ENCODE measurements at regions not wholly inside any gene's neighbourhood (a gene's known extent, or its start where the extent isn't known, plus 50 kb on each side); places are given as distances from the start of the nearest gene placed in this dataset.
"Not testable (repeated sequence)": the region's sequence is repeated elsewhere in the genome, so short reads cannot be mapped to it uniquely, and the experiment has no call there.

- peak in 2 of 4 experiments; percentile 29 to 46 for DNase-seq
Measured at GRCh38 chr6:119533603-119534279, 184.2 kb upstream of the MAN1A1 start.

GRCh38 chr6:119527231-119527578 is 177.6 kb upstream of the MAN1A1 start:
- no peak for DNase-seq

DNA sequence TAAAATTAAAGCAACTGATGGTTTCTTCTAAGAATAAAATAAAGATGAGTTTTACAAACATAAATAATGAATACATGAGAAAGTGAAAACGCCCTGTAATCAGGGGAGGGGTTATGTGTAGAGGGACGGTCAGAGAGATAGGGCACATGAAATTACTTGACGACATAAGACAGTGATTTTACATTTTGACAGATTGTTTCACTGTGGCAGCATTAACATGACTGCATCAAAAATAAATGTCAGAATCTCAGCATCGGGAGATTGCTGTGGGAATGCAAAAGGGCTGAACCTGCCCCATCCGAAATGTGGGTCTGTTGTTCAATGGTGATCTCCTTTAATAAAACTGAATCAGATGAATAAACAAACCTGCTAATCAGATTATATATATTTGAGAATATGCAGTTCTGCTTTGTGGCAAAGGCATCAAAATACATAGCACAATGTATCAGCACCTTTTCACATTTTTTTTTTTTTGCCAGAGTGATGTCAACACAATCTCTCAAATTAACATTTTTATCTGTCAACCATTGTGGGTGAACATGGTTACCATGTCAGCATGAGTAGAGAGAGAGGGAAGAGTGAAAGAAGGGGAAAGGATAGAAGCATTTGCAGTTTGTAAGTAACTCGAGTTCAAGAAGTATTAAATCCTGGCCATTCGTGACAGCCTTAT is 177.1 kb upstream of the MAN1A1 start:
- DNase-seq: no peak

DNA sequence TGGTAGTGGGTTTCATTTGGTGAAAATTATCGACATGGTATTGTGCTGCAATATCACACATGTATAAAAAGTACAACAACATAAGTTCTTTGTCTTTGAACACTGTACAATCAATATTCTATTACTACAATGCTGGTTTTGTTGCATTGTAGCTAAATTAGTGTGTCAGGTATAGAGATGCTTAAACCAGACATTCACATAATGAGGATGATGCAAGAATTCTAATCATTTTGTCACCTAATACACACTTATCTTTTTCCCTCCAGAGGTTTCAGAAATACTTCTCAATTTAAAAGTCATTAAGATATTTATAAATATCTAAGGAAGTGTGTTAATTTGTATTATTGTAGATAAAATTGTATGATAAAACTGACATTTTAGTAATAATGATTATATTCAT is 174.8 kb upstream of the MAN1A1 start:
- no peak for DNase-seq

GRCh38 chr6:119523556-119523955 is 174.0 kb upstream of the MAN1A1 start:
- DNase-seq: no peak

GRCh38 chr6:119521251-119521650 is 171.7 kb upstream of the MAN1A1 start:
- DNase-seq: no peak

DNA sequence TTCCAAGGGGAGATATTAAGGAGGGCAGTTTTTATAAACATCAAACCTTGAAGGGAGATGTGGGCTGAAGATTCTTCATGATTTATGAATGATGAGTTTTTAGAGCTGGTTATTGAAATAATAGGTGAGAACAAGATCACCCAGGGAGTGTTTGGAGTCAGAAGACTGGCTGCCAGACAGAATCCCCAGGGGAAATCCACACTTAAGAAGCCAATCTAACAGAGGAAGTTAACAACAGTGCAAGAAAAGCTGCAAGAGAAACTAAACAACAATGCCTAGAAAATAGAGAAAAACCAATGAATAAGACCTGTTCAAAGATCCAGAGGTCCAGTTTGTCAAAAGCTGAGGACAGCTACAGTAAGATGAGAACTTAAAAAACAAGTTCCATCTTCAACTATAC is 167.9 kb upstream of the MAN1A1 start:
- peak in 1 of 4 experiments; percentile 5 for DNase-seq

DNA sequence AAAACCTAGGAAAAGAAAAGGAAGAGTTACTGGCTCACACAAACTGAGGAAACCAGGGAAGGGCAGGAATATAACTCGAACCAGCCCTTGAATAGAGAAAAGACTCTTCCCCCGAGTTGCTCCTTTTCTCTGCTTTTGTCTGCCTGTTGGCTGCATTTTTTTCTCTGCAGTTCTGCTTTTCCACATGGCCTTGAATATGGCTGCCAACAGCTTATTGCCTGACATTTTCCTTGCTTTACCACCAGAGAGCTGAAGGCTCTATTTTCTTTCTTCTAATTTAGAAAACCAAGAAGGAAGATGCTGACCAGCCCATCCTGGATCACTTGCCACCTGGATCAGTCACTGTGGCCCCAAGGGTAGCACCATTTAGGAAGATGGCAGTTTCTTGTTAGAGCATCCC is 164.8 kb upstream of the MAN1A1 start:
- no peak for DNase-seq

GRCh38 chr6:119511024-119511423 is 161.5 kb upstream of the MAN1A1 start:
- DNase-seq: no peak

DNA sequence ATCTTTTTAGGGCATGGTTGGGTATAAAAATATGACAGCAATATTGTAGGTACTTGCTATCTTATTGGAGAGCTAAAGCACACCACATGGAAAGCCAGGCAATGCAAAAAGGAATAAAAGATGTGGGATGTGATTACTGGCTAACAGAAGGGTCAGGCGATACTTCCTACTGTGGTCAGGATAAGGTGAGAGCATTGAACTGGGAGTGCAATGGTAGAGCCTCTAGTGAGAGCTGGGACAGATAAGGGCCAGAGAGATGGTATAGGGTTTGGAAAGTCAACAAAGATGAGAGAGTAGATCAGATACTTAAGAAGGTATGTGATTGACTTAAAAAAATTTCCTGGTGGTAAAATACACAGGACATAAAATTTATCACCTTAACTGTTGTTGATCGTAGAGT is 160.7 kb upstream of the MAN1A1 start:
- DNase-seq: no peak

DNA sequence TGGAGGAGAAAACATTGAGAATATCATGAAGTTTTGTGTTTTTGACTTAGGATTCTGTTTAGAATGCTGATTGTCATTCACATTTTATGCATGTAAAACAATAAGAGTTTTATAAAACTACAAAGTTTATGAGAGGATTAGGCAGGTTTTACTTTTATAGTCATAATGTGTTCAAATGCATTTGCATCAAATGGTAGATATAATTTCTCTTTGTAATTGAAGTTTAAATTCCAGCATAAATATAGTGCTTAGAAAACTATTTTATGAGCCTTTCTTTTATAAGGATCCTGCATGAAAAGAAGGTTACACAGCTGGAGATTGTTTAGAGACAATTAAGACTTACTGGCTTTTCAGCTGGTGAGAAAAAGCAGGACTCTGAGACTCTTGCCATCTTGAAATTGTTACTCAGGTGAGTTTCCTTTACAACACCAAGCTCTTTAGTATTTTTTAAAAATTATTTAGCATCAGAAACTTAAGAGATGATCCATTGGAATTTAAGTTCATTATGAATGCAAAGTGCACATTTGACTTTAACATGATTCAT is 157.1 kb upstream of the MAN1A1 start:
- DNase-seq: no peak

GRCh38 chr6:119501798-119502483 is 152.4 kb upstream of the MAN1A1 start:
- DNase-seq: peak; percentile 1 to 27 (median 16)

- no peak for DNase-seq
Measured at GRCh38 chr6:119499797-119500196, 150.2 kb upstream of the MAN1A1 start.

DNA sequence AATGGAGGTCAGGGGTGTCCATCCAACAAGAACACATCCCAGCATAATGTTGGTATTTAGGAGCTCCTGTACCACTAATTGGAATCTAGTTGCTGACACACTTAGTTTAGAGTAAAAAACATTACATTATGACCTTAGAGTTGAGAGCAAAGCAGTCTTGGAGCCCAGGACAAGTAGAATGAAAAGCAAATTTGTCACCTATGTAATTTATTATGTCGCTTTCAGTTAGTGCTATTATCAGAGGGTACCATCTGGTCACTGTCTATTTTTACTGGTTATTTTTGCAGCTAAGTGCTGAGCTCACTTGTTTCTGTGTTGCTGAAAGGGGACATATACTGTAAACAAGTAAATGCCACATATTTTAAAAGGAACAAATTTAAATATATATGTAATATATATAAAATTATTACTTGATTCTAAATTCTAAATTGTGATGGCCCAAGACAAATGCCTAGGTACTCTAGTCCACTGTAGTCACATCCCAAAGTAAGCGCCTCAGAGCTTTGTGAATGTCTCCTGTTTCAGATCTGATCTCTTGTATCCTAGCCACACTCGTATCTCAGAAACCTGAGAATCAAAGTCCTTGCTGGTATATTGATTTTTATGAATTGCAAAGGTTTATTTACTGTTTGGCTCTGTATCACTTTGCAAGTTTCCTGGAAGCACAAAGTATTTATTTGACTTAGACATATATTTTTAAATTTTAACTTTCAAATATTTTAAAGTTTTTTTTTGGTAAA is 148.6 kb upstream of the MAN1A1 start:
- DNase-seq: no peak

DNA sequence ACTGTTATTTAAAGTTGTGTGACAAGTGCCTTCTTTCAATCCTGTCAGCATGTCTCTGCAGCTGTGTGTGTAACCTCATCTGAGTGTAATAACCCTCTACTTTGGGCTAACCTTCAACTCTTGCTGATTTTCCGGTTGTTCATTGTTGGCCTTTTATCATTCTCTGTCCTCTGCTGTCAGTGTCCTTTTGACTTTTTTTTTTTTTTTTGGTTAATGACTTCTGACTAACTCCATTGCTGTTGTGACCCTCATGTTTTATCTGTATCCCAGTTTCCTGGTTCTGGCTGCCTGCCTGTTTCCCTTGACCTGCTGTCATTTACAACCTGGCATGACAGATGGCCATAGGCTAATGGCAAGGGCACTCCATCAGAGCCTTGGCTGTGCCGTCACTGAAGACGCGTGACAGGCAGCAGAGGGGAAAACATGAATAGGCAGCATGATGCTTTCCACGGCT is 145.7 kb upstream of the MAN1A1 start:
- DNase-seq: no peak

DNA sequence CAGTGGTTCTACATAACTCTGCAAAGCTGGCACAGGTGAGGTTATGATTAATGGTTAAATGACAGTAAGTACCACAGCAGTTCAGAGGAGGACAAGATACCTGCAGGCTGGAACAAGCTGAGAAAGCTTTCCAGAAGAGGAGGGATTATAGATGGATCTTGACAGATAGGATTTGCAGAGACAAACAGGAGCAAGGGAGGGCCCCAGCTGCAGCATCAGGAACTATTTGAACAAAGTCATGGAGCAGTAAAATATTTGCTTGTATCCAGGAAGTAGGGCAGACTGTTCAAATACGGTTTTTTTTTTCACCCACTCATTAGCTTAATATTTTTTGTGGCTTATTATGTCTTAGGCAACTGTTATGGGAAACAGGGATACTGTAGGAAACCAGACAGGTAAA is 144.4 kb upstream of the MAN1A1 start:
- DNase-seq: no peak

DNA sequence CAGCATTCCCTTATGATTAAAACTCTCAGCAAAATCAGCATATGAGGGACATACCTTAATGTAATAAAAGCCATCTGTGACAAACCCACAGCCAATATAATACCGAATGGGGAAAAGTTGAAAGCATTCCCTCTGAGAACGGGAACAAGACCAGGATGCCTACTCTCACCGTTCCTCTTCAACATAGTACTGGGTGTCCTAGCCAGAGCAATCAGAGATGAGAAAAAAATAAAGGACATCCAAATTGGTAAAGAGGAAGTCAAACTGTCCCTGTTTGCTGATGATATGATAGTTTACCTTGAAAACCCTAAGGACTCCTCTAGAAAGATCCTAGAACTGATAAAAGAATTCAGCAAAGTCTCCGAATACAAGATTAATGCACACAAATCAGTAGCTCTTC is 141.6 kb upstream of the MAN1A1 start:
- DNase-seq: not testable (repeated sequence)

GRCh38 chr6:119490050-119490449 is 140.5 kb upstream of the MAN1A1 start:
- not testable (repeated sequence) for DNase-seq

GRCh38 chr6:119484598-119484997 is 135.0 kb upstream of the MAN1A1 start:
- DNase-seq: no peak

GRCh38 chr6:119483908-119484307 is 134.3 kb upstream of the MAN1A1 start:
- no peak for DNase-seq

- no peak for DNase-seq
Measured at GRCh38 chr6:119482850-119483285, 133.3 kb upstream of the MAN1A1 start.

GRCh38 chr6:119481976-119482375 is 132.4 kb upstream of the MAN1A1 start:
- DNase-seq: no peak

GRCh38 chr6:119480961-119481497 is 131.5 kb upstream of the MAN1A1 start:
- DNase-seq: no peak
